Karpas-422 (cell line): ENCODE measurements at regions not wholly inside any gene's neighbourhood (a gene's known extent, or its start where the extent isn't known, plus 50 kb on each side); places are given as distances from the start of the nearest gene placed in this dataset.
A peak's percentile ranks its signal among the peaks of the same experiment; 100 is the strongest.

Source experiments
- DNase-seq: peaks from one replicate; pipeline ENCODE4 v3.0.0-alpha.2; 2015
- H2AFZ ChIP-seq: fragments of 200-600 bp; sonication (generic); 2 replicates; pipeline ENCODE4 v1.6.1; 2014; ENCODE audit warnings: antibody characterized with exemption, low read length, mixed read lengths
- H3K27ac ChIP-seq: fragments of 200-600 bp; sonication (generic); 2 replicates; pipeline ENCODE4 v1.5.1; 2014; ENCODE audit warnings: mild to moderate bottlenecking, low read length, moderate library complexity
- H3K27me3 ChIP-seq: fragments of 200-600 bp; sonication (generic); 2 replicates; pipeline ENCODE4 v1.6.1; 2014; ENCODE audit warnings: low read length, mixed read lengths
- H3K36me3 ChIP-seq: fragments of 200-600 bp; sonication (generic); 2 replicates; pipeline ENCODE4 v1.6.1; 2014; ENCODE audit warnings: low read length, mixed read lengths; ENCODE audit not compliant: insufficient read depth
- H3K4me1 ChIP-seq: fragments of 200-600 bp; sonication (generic); 2 replicates; pipeline ENCODE4 v1.6.1; 2014; ENCODE audit warnings: mild to moderate bottlenecking, low read length, mixed read lengths
- H3K4me2 ChIP-seq: fragments of 200-600 bp; sonication (generic); 2 replicates; pipeline ENCODE4 v1.6.1; 2014; ENCODE audit warnings: low read length, low read depth, mild to moderate bottlenecking; ENCODE audit not compliant: poor library complexity, severe bottlenecking
- H3K4me3 ChIP-seq: fragments of 200-600 bp; sonication (generic); 2 replicates; pipeline ENCODE4 v1.5.1; 2014; ENCODE audit warnings: mild to moderate bottlenecking, antibody characterized with exemption, low read length, mixed read lengths
- H3K79me2 ChIP-seq: fragments of 200-600 bp; sonication (generic); 2 replicates; pipeline ENCODE4 v1.6.1; 2014; ENCODE audit warnings: mild to moderate bottlenecking, low read length, mixed read lengths
- H3K9ac ChIP-seq: fragments of 200-600 bp; sonication (generic); 2 replicates; pipeline ENCODE4 v1.6.0; 2014; ENCODE audit warnings: low read length
- H3K9me2 ChIP-seq: fragments of 200-600 bp; sonication (generic), shearing (Covaris generic); replicated peaks from 2 replicates; pipeline ENCODE4 v1.6.0; 2014; ENCODE audit warnings: mild to moderate bottlenecking, low read length, moderate library complexity; ENCODE audit not compliant: insufficient read depth
- H3K9me3 ChIP-seq: fragments of 300-700, 200-600 bp; sonication (generic); 2 replicates; pipeline ENCODE4 v1.6.1; 2014; ENCODE audit warnings: low read length, mixed read lengths
- H4K20me1 ChIP-seq: fragments of 200-600 bp; sonication (generic); 2 replicates; pipeline ENCODE4 v1.6.1; 2014; ENCODE audit warnings: mild to moderate bottlenecking, antibody characterized with exemption, low read length, low read depth; ENCODE audit not compliant: insufficient read depth

- no peaks in the 10 kb centered on the region for H3K36me3 ChIP-seq
These were observed 603.2 kb downstream of the TMEM182 start for GRCh38 chr2:103365071-103365470.

GRCh38 chr2:103367877-103368276 is 606.0 kb downstream of the TMEM182 start:
- Histone ChIP-seq H4K20me1 (no peaks in the 10 kb centered on the region), H3K9me2 (no peaks in the 10 kb centered on the region), H2AFZ (no peak overlapping the region), H3K36me3 (no peaks in the 10 kb centered on the region), H3K4me2 (no peak overlapping the region), H3K4me3 (no peak overlapping the region), H3K79me2 (no peaks in the 10 kb centered on the region), H3K9ac (no peak overlapping the region), H3K4me1 (no peaks in the 10 kb centered on the region), H3K9me3 (no peaks in the 10 kb centered on the region), H3K27ac (no peak overlapping the region), H3K27me3 (no peaks in the 10 kb centered on the region)
- no peak for DNase-seq

More at GRCh38 chr2:103365071-103365470, 603.2 kb downstream of the TMEM182 start:
- Histone ChIP-seq H2AFZ (no peak overlapping the region), H3K9ac (no peak overlapping the region), H3K4me1 (no peaks in the 10 kb centered on the region), H3K27ac (no peak overlapping the region), H3K9me2 (no peaks in the 10 kb centered on the region), H4K20me1 (no peaks in the 10 kb centered on the region), H3K9me3 (no peaks in the 10 kb centered on the region), H3K4me2 (no peak overlapping the region), H3K79me2 (no peaks in the 10 kb centered on the region), H3K27me3 (no peaks in the 10 kb centered on the region), H3K4me3 (no peak overlapping the region)
- no peak for DNase-seq

DNA sequence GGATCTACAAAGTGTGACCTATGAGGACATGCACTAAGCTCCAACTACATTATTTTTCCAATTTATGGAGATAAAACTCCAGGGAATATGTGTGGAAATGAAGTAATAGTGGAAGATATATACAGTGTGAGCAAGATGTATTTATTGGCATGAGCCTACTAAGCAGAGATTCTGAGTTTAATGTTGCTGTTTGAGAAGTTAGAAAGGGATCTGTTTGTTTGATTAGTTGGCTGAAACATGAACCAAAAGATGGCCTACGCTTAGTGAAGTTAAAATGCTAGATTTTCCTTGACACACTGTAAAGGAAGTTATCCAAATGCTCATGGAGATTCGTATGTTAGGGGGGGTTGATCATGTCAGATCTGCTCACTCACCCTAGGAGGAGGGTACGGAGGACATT is 621.7 kb downstream of the TMEM182 start:
- Histone ChIP-seq H3K4me2 (no peak overlapping the region), H3K9me3 (peaks cover 6% of the 10 kb centered on the region; the same call in 1 of the 2 replicates), H3K9me2 (no peaks in the 10 kb centered on the region), H4K20me1 (no peaks in the 10 kb centered on the region), H3K9ac (no peak overlapping the region), H3K27ac (no peak overlapping the region), H3K79me2 (no peaks in the 10 kb centered on the region), H3K27me3 (no peaks in the 10 kb centered on the region), H2AFZ (no peak overlapping the region), H3K4me1 (no peaks in the 10 kb centered on the region), H3K4me3 (no peak overlapping the region), H3K36me3 (no peaks in the 10 kb centered on the region)
- no peak for DNase-seq

DNA sequence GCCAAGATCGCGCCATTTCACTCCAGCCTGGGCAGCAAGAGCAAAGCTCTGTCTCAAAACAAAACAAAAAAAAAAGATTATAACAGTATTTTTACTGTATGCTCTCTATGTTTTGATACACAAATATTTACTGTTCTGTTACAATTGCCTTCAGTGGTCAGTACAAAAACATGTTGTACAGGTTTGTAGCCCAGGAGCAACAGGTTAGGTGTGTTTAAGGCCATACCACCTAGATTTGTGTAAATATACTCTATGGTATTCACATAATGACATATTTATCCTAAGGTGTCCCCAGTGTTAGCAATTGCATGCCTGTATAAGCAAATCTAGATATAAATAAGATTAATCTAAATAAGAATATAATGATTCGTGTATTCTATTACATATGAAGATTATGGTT is 625.0 kb downstream of the TMEM182 start:
- no peak overlapping the region for H3K4me2 ChIP-seq

GRCh38 chr2:103387888-103388287 is 626.1 kb downstream of the TMEM182 start:
- 0 out of 2 replicates have a peak overlapping the region, but pooled peaks have one; percentile 14 for H2AFZ ChIP-seq
- H3K27ac ChIP-seq: no peak overlapping the region

More for the DNA sequence above, 625.0 kb downstream of the TMEM182 start:
- Histone ChIP-seq H3K27ac (no peak overlapping the region), H3K4me3 (no peak overlapping the region), H3K9me3 (no peaks in the 10 kb centered on the region), H3K79me2 (no peaks in the 10 kb centered on the region), H3K9me2 (no peaks in the 10 kb centered on the region), H3K4me1 (no peaks in the 10 kb centered on the region), H2AFZ (no peak overlapping the region), H3K36me3 (no peaks in the 10 kb centered on the region), H3K27me3 (no peaks in the 10 kb centered on the region), H3K9ac (no peak overlapping the region), H4K20me1 (no peaks in the 10 kb centered on the region)
- no peak for DNase-seq

GRCh38 chr2:103396152-103396551 is 634.3 kb downstream of the TMEM182 start:
- no peak for DNase-seq
- Histone ChIP-seq H3K4me2 (no peak overlapping the region), H3K79me2 (no peaks in the 10 kb centered on the region), H3K9me2 (no peaks in the 10 kb centered on the region), H3K4me3 (no peak overlapping the region), H3K9ac (no peak overlapping the region), H3K4me1 (no peaks in the 10 kb centered on the region), H3K9me3 (no peaks in the 10 kb centered on the region), H4K20me1 (no peaks in the 10 kb centered on the region), H2AFZ (no peak overlapping the region), H3K27me3 (no peaks in the 10 kb centered on the region), H3K36me3 (no peaks in the 10 kb centered on the region), H3K27ac (no peak overlapping the region)

More at GRCh38 chr2:103387888-103388287, 626.1 kb downstream of the TMEM182 start:
- Histone ChIP-seq H3K4me3 (no peak overlapping the region), H3K79me2 (no peaks in the 10 kb centered on the region), H3K27me3 (no peaks in the 10 kb centered on the region), H3K9me2 (no peaks in the 10 kb centered on the region), H3K4me2 (no peak overlapping the region), H3K4me1 (no peaks in the 10 kb centered on the region), H3K9ac (no peak overlapping the region), H3K36me3 (no peaks in the 10 kb centered on the region), H4K20me1 (no peaks in the 10 kb centered on the region), H3K9me3 (no peaks in the 10 kb centered on the region)
- no peak for DNase-seq

DNA sequence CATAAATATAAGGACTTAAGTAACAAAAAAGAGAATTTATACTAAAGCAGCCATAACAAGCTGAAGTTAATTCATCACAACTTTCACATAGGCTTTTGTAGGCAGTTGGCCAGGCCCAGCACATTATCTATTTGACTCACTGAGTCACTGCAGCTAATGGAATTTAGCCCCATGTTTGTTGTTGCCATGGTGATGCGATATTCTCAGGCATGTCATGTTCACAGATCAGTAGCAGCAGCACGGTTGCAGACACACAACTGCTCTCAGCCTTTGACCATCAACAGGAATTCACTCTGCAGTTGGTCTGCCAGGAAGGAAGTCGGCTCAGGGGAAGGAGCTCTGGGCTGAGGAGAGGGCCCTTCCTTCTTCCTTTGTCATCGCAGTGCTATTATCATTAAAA is 639.8 kb downstream of the TMEM182 start:
- Histone ChIP-seq H3K4me3 (no peak overlapping the region), H3K9me3 (no peaks in the 10 kb centered on the region; the same call in 1 of the 2 replicates), H3K27ac (no peak overlapping the region), H3K4me2 (no peak overlapping the region), H4K20me1 (no peaks in the 10 kb centered on the region), H3K79me2 (no peaks in the 10 kb centered on the region), H3K36me3 (no peaks in the 10 kb centered on the region), H3K27me3 (no peaks in the 10 kb centered on the region), H3K9me2 (no peaks in the 10 kb centered on the region), H3K9ac (no peak overlapping the region), H3K4me1 (no peaks in the 10 kb centered on the region), H2AFZ (no peak overlapping the region)
- DNase-seq: no peak

DNA sequence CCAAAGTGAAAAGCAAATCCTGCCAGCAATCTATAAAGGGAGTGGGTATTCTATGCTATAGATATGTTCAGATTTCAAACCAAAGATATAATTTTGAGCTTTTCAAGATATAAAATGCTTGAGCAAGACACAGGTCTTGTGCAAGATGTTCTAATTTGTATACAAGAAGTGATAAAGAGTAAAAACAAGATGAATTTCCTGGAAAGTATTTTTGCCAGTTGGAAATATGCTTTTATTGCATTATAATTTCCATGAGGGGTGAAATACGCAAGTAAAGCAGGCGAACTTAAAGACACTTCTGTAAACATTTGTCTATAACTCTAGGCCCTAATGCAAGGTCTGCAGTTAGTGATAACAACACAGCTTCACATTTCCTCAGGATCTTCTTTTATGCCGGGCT is 640.5 kb downstream of the TMEM182 start:
- H3K4me3 ChIP-seq: no peak overlapping the region

DNA sequence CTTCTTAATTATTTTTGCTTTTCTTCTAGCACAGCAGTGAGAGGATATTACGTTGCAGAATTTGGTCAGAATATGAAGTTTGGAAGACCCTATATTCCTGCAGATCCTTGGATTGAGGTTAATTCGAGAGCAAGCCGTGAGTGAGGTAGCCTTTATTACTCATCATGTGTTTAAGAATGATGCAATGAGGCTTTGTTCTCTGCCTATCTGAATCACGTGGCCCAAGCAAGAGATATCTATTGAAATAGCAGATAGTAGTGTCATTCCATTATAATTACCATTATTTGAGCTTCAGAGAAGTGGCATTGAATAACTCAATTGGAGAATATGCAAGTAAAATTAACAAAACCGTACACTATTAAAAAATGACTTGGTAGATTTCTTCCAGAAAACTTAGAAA is 641.1 kb downstream of the TMEM182 start:
- Histone ChIP-seq H3K4me1 (no peaks in the 10 kb centered on the region), H3K4me2 (no peak overlapping the region), H3K27me3 (no peaks in the 10 kb centered on the region), H4K20me1 (no peaks in the 10 kb centered on the region), H2AFZ (no peak overlapping the region), H3K36me3 (no peaks in the 10 kb centered on the region), H3K79me2 (no peaks in the 10 kb centered on the region), H3K9me3 (no peaks in the 10 kb centered on the region; the same call in 1 of the 2 replicates), H3K27ac (no peak overlapping the region), H3K9ac (no peak overlapping the region), H3K9me2 (no peaks in the 10 kb centered on the region), H3K4me3 (no peak overlapping the region)
- no peak for DNase-seq

More for the DNA sequence above, 640.5 kb downstream of the TMEM182 start:
- H3K27me3 ChIP-seq: no peaks in the 10 kb centered on the region
- no peaks in the 10 kb centered on the region; the same call in 1 of the 2 replicates for H3K9me3 ChIP-seq
- H2AFZ ChIP-seq: no peak overlapping the region
- H3K27ac ChIP-seq: no peak overlapping the region
- no peak overlapping the region for H3K4me2 ChIP-seq
- no peak for DNase-seq
- no peaks in the 10 kb centered on the region for H3K36me3 ChIP-seq
- no peaks in the 10 kb centered on the region for H4K20me1 ChIP-seq
- H3K4me1 ChIP-seq: no peaks in the 10 kb centered on the region
- H3K79me2 ChIP-seq: no peaks in the 10 kb centered on the region
- H3K9me2 ChIP-seq: no peaks in the 10 kb centered on the region
- no peak overlapping the region for H3K9ac ChIP-seq
